GM12878 (cell line): ENCODE measurements at regions not wholly inside any gene's neighbourhood (a gene's known extent, or its start where the extent isn't known, plus 50 kb on each side); places are given as distances from the start of the nearest gene placed in this dataset.

Source experiments
- ATF2 ChIP-seq: IDR thresholded peaks from 2 replicates; pipeline ENCODE4 v1.6.1; 2012; ENCODE audit warnings: low read length, inconsistent platforms
- CEBPB ChIP-seq, 2 experiments: fragments of 150-350 bp in 1 of 2; IDR thresholded peaks; 2 replicates each; pipeline ENCODE4 v1.6.1; 2012 to 2014; ENCODE audit warnings: low read depth in 2 of 2, low read length in 2 of 2, borderline replicate concordance in 1 of 2, inconsistent platforms in 1 of 2
- EGR1 ChIP-seq, 2 experiments: IDR thresholded peaks; 1 replicate in 1 of 2; 2 replicates in 1 of 2; pipeline ENCODE4 v1.6.1; 2011 to 2012; ENCODE audit warnings: low read depth in 2 of 2, low read length in 2 of 2, borderline replicate concordance in 1 of 2, mild to moderate bottlenecking in 1 of 2, moderate library complexity in 1 of 2
- KDM1A ChIP-seq: fragments of 200-600 bp; sonication (generic); IDR thresholded peaks from 2 replicates; pipeline ENCODE4 v1.6.1; 2016; ENCODE audit warnings: borderline replicate concordance
- NR2C2 ChIP-seq: IDR thresholded peaks from 2 replicates; pipeline ENCODE4 v1.6.1; 2011; ENCODE audit warnings: borderline replicate concordance, low read depth; ENCODE audit not compliant: control insufficient read depth, insufficient read length
- PAX5 ChIP-seq: IDR thresholded peaks from 2 replicates; pipeline ENCODE4 v1.6.1; 2011; ENCODE audit warnings: low read depth, low read length, borderline replicate concordance
- PKNOX1 ChIP-seq: fragments of 450-650 bp; IDR thresholded peaks from 2 replicates; pipeline ENCODE4 v1.6.1; 2016; ENCODE audit warnings: mild to moderate bottlenecking
- POLR2A ChIP-seq: IDR thresholded peaks from 2 replicates; pipeline ENCODE4 v1.6.1; 2011; ENCODE audit warnings: low read depth, mild to moderate bottlenecking, low read length
- SUPT20H ChIP-seq: IDR thresholded peaks from 2 replicates; pipeline ENCODE4 v1.6.1; 2011; ENCODE audit warnings: low read depth, mild to moderate bottlenecking, low read length, moderate library complexity, borderline replicate concordance; ENCODE audit not compliant: control insufficient read depth
- TCF12 ChIP-seq: IDR thresholded peaks from 2 replicates; pipeline ENCODE4 v1.6.1; 2011; ENCODE audit warnings: low read depth, mild to moderate bottlenecking, low read length
- ZBTB33 ChIP-seq: fragments of 450-650 bp; IDR thresholded peaks from 2 replicates; pipeline ENCODE4 v1.6.1; 2017; ENCODE audit warnings: mild to moderate bottlenecking
- TF ChIP-seq, protein P1 (sequence below): IDR thresholded peaks from 2 replicates; pipeline ENCODE4 v1.6.1; 2011; ENCODE audit warnings: low read depth, mild to moderate bottlenecking, low read length, moderate library complexity, borderline replicate concordance; ENCODE audit errors: extremely low read depth
- TF ChIP-seq, protein P2 (sequence below), 3 experiments: IDR thresholded peaks in 2 of 3; conservative IDR thresholded peaks in 1 of 3; 2 replicates each; pipeline ENCODE4 v1.5.1; 2011; ENCODE audit warnings: low read depth in 3 of 3, low read length in 3 of 3, mild to moderate bottlenecking in 3 of 3, control low read depth in 2 of 3, moderate library complexity in 2 of 3, inconsistent platforms in 1 of 3, mixed read lengths in 1 of 3; ENCODE audit not compliant: control insufficient read depth in 2 of 3, insufficient read depth in 1 of 3; ENCODE audit errors: extremely low read depth in 1 of 3

DNA sequence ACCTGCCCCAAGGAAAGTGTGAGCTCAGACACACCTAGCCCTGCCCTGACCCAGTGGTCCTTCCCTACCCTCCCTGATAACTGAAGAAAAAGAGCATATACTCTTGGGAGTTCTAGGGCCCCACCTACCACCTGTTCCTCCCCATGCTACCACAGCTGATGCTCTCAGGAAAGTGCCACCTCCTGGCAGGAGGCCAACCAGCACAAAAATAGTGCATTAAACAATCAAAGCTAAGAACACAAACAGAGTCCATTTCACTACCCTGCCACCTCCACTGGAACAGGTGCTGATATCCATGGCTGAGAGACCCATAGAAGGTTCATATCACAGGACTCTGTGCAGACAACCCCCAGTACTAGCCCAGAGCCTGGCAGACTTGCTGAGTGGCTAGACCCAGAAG is 288.6 kb upstream of the PHF14 start:
- TF ChIP-seq EGR1 (IDR thresholded peaks at IDR 0.05; ENCODE audit: borderline replicate concordance in 1 of 2, low read depth in 2 of 2, low read length in 2 of 2) (no peak), ZBTB33 (no peak), PAX5 (no peak), SUPT20H (no peak), POLR2A (no peak), PKNOX1 (no peak), NR2C2 (no peak), CEBPB (IDR thresholded peaks at IDR 0.05; ENCODE audit: borderline replicate concordance in 1 of 2, low read depth in 2 of 2, low read length in 2 of 2) (no peak), TCF12 (no peak), ATF2 (no peak), KDM1A (no peak)
- TF ChIP-seq, protein P1, sequence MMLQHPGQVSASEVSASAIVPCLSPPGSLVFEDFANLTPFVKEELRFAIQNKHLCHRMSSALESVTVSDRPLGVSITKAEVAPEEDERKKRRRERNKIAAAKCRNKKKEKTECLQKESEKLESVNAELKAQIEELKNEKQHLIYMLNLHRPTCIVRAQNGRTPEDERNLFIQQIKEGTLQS, result no peak
- TF ChIP-seq, protein P2, sequence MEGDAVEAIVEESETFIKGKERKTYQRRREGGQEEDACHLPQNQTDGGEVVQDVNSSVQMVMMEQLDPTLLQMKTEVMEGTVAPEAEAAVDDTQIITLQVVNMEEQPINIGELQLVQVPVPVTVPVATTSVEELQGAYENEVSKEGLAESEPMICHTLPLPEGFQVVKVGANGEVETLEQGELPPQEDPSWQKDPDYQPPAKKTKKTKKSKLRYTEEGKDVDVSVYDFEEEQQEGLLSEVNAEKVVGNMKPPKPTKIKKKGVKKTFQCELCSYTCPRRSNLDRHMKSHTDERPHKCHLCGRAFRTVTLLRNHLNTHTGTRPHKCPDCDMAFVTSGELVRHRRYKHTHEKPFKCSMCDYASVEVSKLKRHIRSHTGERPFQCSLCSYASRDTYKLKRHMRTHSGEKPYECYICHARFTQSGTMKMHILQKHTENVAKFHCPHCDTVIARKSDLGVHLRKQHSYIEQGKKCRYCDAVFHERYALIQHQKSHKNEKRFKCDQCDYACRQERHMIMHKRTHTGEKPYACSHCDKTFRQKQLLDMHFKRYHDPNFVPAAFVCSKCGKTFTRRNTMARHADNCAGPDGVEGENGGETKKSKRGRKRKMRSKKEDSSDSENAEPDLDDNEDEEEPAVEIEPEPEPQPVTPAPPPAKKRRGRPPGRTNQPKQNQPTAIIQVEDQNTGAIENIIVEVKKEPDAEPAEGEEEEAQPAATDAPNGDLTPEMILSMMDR (IDR thresholded peaks at IDR 0.05 in 2 of 3, conservative IDR thresholded peaks at IDR 0.05 in 1 of 3; ENCODE audit: control insufficient read depth in 2 of 3, extremely low read depth in 1 of 3, insufficient read depth in 1 of 3, low read depth in 3 of 3, low read length in 3 of 3), result no peak
